Stimulated activated CD4-positive, alpha-beta T cell treated with anti-CD3 and anti-CD28 coated beads, Interleukin-1b, Interleukin-23, amount 100 ng/mL, for 48 hours (primary cell): ENCODE measurements at regions not wholly inside any gene's neighbourhood (a gene's known extent, or its start where the extent isn't known, plus 50 kb on each side); places are given as distances from the start of the nearest gene placed in this dataset.
"Not testable (repeated sequence)": the region's sequence is repeated elsewhere in the genome, so short reads cannot be mapped to it uniquely, and the experiment has no call there.

Experiments used
- DNase-seq: peaks from one replicate; pipeline ENCODE4 v3.0.0-alpha.2; 2020

DNA sequence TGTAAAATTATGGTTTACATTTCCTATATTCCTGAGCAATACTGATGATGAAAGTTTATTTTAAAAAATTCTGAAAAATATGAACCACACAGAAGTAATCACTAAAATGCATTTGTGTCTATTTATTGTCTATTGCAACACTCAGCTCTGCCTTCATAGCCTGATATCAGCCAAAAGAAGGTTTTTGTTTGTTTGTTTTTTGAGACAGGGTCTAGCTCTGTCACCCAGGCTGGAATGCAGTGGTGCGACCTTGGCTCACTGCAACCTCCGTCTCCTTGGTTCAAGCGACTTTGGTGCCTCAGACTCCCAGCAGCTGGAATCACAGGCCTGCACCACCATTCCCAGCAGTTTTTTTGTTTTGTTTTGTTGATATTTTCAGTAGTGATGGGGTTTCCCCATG lies 1560.2 kb downstream of the SI start:
- no peak for DNase-seq

DNA sequence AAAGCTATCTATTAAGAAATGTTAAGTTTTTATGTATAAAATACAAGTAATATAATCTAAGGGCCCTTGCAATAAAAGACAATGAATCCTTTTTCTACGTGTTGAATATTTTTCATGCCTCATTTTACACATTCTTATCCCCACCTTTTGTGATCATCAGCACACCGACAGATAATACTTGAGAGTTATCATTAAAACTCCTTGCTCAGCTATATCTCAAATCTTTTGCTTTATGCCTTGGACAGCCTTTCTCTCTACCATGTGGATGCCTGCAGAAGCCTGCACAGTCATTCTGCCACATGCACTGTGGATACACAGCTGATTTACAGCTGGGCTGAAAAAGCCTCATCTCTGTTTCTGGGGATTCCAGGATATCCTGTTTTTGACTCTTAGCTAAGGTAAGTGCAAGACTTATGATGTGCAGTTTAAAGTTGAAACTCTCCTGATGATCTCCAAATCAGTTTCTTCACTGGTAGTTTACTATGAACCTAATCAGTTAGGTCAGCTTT lies 1565.1 kb downstream of the SI start:
- DNase-seq, result no peak

DNA sequence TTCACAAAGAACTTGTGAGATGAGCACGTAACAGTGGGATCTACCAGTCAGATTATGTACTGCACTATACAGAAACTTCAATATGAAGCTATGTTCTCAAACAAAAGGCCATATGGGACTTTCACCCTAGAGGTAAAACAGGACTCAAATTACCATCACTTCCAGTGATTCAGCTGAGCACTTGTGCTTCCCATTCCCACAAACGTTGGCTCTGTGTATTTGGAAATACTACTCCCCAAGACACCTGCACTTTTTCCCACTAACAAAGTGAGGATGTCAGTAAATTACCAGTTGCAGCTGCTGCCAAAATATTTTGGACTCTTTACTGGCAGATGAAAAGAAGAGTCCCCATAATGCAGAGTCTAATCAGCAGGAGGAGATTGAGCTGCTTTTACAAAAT lies 1570.1 kb downstream of the SI start:
- DNase-seq, result no peak

DNA sequence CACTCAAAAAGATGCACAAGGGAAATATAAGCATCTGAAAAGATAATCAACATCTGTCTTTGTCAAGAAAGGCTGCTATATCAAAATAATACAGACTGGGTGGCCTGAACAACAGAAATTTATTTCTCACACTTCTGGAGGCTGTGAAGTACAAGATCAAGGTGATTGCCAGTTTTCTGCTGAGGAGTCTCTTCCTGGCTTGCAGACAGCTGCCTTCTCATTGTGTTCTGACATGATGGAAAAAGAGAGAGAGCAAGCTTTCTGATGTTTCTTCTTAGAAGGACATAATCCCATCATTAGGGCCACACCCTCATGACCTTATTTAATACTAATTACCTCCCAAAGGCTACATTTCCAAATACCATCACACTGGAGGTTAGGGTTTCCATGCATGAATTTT lies 1573.3 kb downstream of the SI start:
- no peak for DNase-seq

DNA sequence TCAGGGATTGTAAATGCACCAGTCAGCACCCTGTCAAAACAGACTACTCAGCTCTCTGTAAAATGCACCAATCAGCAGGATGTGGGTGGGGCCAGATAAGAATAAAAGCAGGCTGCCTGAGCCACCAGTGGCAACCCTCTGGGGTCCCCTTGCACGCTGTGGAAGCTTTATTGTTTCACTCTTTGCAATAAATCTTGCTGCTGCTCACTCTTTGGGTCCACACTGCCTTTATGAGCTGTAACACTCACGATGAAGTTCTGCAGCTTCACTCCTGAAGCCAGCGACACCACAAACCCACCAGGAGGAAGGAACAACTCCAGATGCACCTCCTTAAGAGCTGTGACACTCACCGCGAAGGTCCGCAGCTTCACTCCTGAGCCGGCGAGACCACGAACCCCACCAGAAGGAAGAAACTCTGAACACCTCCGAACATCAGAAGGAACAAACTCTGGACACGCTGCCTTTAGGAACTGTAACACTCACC lies 1578.5 kb downstream of the SI start:
- not testable (repeated sequence) for DNase-seq

DNA sequence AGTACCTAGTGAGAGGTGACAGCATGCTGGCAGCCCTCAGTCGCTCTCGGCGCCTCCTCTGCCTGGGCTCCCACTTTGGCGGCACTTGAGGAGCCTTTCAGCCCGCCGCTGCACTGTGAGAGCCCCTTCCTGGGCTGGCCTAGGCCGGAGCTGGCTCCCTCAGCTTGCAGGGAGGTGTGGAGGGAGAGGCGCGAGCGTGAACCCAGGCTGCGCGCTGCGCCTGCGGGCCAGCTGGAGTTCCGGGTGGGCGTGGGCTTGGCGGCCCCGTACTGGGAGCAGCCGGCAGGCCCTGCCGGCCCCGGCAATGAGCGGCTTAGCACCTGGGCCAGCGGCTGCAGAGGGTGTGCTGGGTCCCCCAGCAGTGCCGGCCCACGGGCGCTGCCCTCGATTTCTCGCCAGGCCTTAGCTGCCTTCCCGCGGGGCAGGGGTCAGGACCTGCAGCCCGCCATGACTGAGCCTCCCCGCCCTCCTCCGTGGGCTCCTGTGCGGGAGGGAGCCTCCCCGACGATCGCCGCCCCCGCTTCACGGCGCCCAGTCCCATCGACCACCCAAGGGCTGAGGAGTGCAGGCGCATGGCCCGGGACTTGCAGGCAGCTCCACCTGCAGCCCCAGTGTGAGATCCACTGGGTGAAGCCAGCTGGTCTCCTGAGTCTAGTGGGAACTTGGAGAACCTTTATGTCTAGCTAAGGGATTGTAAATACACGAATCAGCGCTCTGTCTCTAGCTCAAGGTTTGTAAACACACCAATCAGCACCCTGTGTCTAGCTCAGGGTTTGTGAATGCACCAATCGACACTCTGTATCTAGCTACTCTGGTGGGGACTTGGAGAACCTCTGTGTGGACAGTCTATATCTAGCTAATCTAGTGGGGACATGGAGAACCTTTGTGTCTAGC lies 1579.2 kb downstream of the SI start:
- not testable (repeated sequence) for DNase-seq

DNA sequence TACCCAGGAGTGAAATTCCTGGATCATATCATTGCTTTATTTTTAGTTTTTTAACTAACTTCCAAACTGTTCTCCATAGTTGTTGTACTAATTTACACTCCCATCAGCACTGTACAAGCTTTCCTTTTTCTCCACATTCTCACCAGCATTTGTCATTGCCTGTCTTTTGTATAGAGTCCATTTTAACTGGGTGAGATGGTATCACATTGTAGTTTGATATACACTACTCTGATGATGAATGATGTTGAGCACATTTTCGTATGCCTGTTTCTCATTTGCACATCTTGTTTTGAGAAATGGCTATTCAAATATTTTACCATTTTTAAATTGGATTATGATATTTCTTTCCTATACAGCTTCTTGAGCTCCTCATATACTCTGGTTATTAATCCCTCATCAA lies 1586.6 kb downstream of the SI start:
- no peak for DNase-seq

DNA sequence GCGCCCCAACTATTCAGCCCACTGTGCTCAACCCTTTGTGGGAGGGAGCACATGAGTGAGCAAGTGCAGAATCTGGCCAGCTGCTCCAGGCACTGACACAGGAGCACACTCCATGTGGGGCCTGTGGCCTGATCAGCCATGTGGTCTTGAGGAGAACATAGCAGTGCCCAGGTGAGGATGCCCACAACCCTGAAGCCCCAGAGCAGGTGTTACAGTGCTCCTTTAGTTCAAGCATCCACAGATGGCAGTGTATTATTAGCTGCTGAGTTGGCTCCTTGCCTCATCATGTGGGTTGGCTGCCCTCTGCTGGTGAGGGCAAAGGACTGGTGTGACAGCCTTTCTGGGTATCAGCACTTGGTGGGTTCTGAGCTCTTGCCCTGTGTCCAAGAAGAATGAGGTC lies 1588.2 kb downstream of the SI start:
- peak; percentile 25 for DNase-seq

DNA sequence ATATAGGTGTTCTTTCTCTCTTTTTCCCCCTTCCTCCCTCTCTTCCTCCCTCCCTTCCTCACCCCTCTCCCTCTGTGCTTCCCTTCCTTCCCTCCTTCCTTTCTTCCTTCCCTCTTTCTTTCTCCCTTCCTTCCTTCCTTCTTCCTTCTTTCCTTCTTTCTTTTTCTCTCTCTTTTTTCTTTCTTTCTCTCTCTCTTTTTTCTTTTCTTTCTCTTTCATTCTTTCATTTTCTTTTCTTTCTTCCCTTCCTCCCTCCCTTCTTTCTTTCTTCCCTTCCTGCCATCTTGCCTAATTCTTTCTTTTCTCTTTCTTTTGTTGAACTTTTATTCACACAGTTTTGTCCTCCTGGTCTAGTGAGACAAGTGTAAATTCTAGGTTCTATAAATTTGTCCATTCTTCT lies 1595.6 kb downstream of the SI start:
- no peak for DNase-seq

DNA sequence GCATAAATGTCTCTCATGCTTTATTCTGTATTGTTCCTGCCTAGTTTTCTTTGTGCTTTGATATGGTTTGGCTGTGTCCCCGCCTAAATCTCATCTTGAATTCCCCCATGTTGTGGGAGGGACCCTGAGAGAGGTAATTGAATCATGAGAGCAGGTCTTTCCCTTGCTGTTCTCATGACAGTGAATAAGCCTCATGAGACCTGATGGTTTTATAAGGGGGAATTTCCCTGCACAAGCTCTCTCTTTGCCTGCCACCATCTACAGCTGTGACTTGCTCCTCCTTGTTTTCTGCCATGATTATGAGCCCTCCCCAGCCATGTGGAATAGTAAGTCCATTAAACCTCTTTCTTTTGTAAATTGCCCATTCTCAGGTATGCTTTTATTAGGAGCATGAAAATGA lies 1596.6 kb downstream of the SI start:
- no peak for DNase-seq

DNA sequence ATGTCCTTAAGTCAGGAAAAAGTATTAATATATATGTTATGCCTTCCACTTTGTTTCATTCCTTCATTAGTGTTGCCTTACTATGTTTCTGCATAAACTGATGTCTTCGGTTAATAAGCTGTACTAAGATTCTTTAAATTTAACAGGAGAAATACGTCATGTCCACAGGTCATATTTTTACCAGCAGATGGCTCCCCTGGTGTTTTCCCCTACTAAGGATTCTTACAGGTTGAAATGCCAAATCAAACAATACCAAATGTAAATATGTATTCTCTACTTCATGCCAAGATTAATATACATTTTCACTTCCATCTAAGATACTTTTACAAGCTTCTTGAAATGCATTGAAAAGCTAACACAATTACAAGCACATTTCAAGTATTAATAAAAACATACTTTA lies 1602.1 kb downstream of the SI start:
- DNase-seq, result no peak

DNA sequence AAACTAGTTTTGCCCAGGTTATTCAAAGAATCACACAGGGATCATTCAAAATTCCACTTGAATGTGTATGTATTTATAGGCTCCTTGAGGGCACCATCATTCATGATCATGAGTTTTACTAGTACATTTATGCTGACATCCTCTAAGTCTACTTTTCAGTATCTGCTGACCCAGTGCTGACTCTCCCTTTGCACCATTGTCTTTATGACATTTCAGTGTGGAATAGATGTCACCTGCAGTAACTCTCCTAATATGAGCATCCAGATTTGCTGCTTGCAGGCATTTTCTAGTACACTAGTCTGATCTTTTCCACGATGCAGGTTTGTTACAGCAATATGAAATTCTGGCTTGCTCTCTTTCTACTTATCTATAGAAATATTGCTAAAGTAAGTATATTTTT lies 1603.5 kb downstream of the SI start:
- DNase-seq, result no peak

DNA sequence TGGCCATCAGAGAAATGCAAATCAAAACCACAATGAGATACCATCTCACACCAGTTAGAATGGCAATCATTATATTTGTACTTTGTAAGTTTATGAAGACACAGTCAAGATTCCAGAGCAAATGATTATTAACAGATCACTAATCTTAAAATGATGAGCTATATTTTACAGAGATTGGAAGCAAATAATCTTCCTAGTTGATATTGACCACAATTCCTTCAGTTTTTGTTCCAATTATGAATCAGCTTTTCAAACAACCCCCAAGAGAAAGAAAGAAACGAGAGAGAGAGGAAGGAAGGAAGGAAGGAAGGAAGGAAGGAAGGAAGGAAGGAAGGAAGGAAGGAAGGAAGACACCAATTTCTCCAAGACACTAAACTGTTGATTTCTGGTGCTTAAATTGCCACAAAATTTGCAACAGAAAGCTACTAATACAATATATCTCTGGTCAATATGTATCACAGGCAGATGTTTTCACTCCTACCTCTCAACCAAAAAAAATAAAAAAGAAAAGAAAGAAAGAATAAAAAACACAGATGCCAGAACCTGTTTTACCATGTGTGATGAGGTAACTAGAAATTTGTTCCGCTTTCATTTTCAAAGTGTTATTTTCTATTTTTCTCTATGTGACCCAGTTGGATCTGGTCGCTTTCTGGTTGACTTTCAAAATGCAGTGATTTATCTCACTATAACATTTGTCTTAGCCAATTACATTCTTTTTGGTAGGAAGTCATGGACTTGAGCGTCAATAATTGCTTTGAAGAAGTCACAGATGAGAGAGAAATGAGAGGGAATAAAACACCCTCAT lies 1609.6 kb downstream of the SI start:
- no peak for DNase-seq

DNA sequence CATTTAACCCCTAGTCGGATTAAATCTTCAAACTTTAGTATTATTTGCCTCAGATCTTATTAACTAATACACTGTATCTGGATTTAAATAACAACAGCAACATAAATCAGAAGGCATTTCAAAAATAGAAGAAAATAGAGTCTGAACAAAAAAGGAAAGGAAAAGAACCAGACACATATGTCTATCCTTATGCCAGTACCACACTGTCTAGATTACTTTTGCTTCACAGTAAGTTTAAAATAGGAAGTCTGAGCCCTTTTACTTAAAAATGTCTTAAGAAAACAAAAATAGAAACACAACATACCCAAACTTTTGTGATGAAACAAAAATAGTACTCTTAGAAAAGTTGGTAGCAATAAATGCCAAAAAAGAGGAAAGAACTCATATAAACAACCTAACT lies 1615.8 kb downstream of the SI start:
- DNase-seq, result no peak

DNA sequence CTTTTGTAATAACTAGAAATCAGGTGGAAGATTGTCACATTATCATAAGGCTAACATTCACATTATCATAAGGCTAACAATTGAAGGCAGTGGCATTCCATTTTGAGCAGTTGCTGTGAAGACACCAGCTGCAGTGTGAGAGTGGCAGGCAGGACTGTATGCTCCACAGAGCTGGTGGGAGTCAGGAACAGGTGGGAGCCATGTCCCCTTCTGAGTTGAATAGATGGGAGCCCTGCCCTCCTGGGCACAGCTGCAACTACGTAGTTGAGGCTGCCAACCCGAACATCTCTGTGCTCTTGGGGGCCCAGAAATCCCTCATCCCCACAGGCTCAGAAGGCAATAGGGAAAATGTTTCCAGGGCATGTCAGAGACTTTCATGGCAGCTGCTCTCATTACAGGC lies 1627.6 kb downstream of the SI start:
- no peak for DNase-seq

DNA sequence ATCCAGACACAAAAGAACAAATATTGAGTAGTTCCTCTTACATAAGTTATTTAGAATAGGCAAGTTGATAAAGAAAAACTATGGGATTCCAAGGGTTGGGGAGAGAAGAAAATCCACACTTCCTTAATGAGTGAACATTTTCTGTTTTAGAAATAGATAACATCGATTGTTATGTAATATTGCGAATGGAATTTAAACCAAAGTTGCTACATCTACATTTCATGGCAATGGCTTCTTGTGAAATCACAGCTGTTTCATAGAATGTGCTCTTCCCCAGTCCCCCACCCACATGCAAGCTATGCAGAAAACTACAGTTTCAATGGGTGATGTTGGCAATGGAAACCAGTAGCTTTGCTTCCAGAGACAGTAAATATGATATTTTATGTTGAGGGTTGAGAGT lies 1639.5 kb downstream of the SI start:
- no peak for DNase-seq

DNA sequence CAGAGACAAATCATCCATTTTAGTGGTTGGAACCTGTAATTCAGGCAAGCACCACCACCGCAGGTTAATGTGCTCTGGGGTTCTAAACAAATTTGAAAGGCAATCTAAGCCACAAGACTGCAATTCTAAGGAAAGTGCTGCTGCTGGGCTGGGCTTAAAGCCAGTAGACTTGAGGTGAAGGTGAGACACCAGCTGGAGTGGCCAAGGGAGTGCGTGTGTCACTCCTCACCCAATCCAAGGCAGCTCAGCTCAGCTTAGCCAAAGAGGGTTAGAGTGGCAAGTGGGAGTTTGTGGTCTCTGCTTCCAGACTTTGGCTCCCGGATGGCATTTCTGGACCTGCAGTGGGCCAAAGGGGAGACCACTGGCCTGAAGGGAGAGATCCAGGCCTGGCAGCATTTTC lies 1655.6 kb downstream of the SI start:
- no peak for DNase-seq

DNA sequence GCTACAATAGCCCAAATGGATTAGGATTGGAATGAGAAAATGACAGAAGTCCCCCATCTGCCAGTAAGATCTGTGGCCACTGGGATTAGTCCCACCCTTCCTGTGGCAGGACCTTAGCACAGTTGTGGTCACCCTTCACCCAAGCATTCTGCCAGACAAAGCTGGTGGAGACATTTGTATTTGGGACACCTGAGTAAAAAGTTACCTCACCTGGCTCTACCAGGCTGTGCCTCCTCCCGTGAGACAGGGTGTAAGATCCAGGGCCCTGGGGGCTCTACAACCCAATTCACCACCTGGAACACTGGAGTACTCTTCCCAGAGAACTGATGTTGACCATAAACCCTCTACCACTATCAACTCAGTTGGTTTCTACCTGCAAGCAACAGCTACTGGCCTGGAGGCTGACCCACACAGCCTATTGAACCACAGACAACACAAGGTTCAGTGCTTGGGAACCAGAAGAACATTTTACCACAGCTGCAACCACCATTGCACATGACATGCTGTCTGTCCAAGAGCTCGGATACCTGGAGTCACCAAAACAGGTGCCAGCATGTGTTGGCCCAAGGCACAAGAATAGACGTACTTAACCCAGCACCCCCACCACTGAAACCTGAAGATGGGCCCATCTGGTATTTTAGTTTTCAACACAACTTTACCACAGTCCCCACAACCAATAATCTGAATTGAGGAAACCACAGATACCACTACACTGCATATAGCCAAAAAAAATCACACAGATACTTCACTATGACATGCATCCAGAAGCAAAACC lies 1686.7 kb downstream of the SI start:
- no peak for DNase-seq

DNA sequence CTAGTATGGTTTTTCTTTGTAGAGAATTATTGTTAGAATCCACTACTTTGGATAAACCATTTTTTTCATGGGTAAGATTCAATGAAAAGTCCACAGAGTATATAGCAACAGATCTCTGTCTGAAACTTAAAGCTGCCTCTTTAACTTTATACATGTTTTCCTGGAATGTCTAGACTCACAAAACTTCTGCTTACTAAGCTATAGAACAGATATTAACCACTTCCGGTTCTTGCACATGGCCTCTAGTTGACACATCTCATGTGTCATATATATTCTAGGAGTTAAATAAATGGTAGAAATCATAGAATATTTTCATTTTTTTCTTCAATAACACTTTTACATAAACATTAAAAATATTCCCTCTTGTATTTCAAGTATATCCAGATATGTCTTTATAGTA lies 1693.9 kb downstream of the SI start:
- DNase-seq, result no peak

DNA sequence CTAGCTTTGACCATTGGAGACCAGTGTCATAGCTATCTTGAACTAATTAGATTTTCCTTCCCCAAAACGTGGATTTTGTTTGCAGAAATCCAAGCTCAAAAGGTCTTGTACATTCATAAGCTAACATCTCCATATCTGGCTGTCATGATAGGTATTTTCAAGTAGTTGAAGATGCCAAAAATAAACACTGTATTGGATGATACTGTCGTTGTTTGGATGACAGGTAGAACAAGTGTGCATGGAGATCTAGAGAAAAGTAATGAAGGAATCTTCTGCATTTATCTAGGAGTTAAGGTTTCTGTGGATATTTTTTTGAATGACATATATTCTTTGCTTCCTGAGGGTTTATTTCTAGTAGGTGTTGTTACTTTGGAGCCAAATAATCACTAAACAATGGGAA lies 1696.1 kb downstream of the SI start:
- no peak for DNase-seq

DNA sequence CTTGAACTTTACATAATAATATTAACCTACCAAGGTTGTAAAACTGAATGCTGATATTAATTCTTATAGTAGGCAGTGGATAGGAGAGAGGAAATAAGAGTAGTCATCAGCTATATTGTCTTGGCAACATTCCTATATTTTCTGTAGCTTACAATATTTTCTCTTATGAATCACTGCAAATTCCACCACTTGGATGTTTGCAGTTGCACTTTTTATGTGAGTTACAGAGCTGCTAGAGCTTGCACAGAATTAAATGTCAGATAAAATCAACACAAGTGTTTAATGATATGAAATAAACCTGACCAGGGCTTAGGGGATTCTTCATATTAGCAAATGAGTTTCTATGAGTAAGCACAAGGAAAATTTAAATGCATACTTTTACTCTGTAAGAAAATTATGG lies 1710.1 kb downstream of the SI start:
- no peak for DNase-seq

DNA sequence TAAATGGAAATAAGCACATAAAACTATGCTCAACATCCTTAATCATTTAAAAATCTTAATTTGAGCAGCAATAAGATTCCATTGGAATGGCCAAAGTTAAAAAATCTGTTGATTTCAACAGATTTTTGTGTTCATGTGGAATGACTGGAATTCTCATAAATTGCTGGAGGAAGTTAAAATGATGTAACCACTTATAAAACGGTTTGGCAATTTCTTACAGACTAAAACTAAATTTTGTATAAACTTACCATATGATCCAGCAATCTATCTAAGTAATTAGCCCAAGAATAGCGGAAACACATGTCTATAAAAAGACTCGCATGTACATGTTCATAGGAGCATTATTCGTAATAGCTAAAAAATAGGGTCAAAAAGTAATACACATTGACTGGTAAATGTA lies 1713.6 kb downstream of the SI start:
- DNase-seq, result no peak

DNA sequence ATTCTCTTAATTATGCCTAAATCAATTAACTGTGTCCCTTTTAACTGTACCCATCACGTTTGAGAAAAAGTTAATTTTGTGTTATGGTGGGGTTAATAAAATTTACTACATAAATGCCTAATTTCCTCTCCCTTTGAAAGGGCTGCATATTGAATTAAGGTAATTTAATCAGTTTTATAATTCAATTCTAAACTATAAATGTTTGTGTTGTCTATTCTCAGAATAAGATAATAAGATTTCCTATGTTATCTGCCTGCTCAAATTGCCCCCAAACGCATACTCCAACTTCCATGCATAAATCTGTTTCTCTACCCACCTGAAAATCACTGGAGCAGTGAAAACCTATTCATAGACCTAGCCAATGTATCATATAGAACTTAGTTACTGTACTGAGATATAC lies 1716.1 kb downstream of the SI start:
- DNase-seq, result no peak
